ENCODE measurements at regions not wholly inside any gene's neighbourhood (a gene's known extent, or its start where the extent isn't known, plus 50 kb on each side); places are given as distances from the start of the nearest gene placed in this dataset.

GRCh38 chr7:85719981-85720953, 533.4 kb upstream of the SEMA3D start (continued):
- no peak for TF ChIP-seq RAD21 (IDR thresholded peaks at IDR 0.05)

- WGBS: 48% methylated on average over 2 of the region's 2 CpGs
- no peaks in the 10 kb centered on the region for H3K4me1 ChIP-seq (ENCODE audit: control insufficient read depth in 4 of 4, insufficient read depth in 4 of 4, low read length in 3 of 4)
- DNase-seq (ENCODE audit: low spot score): no peak
- no peak overlapping the region for H3K4me3 ChIP-seq (ENCODE audit: low read depth in 1 of 3, low read length in 3 of 3)
- no peaks in the 10 kb centered on the region for H3K9me3 ChIP-seq (ENCODE audit: control insufficient read depth in 4 of 4, low read length in 3 of 4)
- TF ChIP-seq YY1 (IDR thresholded peaks at IDR 0.05) (no peak), JUND (IDR thresholded peaks at IDR 0.05) (no peak), ATF3 (IDR thresholded peaks at IDR 0.05) (no peak), SP1 (IDR thresholded peaks at IDR 0.05) (no peak), FOXA1 (IDR thresholded peaks at IDR 0.05) (no peak), HNF4A (conservative IDR thresholded peaks at IDR 0.05) (no peak), NR2F2 (IDR thresholded peaks at IDR 0.05) (no peak), CTCF (IDR thresholded peaks at IDR 0.05; ENCODE audit: low read depth, low read length, missing input control) (no peak), HNF4G (IDR thresholded peaks at IDR 0.05) (no peak), RAD21 (IDR thresholded peaks at IDR 0.05) (no peak), FOXA2 (IDR thresholded peaks at IDR 0.05) (no peak), REST (IDR thresholded peaks at IDR 0.05) (no peak), EGR1 (IDR thresholded peaks at IDR 0.05; ENCODE audit: low read depth in 2 of 2) (no peak), MAX (IDR thresholded peaks at IDR 0.05) (no peak), RXRA (IDR thresholded peaks at IDR 0.05) (no peak)
- H3K27ac ChIP-seq (ENCODE audit: low read depth in 1 of 2, low read length in 2 of 2): no peak overlapping the region
- no peaks in the 10 kb centered on the region for H3K36me3 ChIP-seq (ENCODE audit: control insufficient read depth in 4 of 4, insufficient read depth in 3 of 4, low read depth in 1 of 4, low read length in 3 of 4)
- no peak overlapping the region for H3K9ac ChIP-seq (ENCODE audit: low read depth in 1 of 2, low read length in 2 of 2)
- no peaks in the 10 kb centered on the region for H3K27me3 ChIP-seq (ENCODE audit: control insufficient read depth in 4 of 4, insufficient read depth in 4 of 4, low read length in 3 of 4)
These were observed 529.5 kb upstream of the SEMA3D start for GRCh38 chr7:85716353-85716752.

GRCh38 chr7:85714951-85715350, 528.1 kb upstream of the SEMA3D start:
- Histone ChIP-seq H3K27me3 (ENCODE audit: control insufficient read depth in 4 of 4, insufficient read depth in 4 of 4, low read length in 3 of 4) (no peaks in the 10 kb centered on the region), H3K27ac (ENCODE audit: low read depth in 1 of 2, low read length in 2 of 2) (no peak overlapping the region), H3K36me3 (ENCODE audit: control insufficient read depth in 4 of 4, insufficient read depth in 3 of 4, low read depth in 1 of 4, low read length in 3 of 4) (no peaks in the 10 kb centered on the region), H3K9ac (ENCODE audit: low read depth in 1 of 2, low read length in 2 of 2) (no peak overlapping the region), H3K4me1 (ENCODE audit: control insufficient read depth in 4 of 4, insufficient read depth in 4 of 4, low read length in 3 of 4) (no peaks in the 10 kb centered on the region), H3K4me3 (ENCODE audit: low read depth in 1 of 3, low read length in 3 of 3) (no peak overlapping the region), H3K9me3 (ENCODE audit: control insufficient read depth in 4 of 4, low read length in 3 of 4) (no peaks in the 10 kb centered on the region)
- WGBS: 61% methylated on average over 2 of the region's 2 CpGs
- DNase-seq (ENCODE audit: low spot score): no peak
- no peak for TF ChIP-seq MAX (IDR thresholded peaks at IDR 0.05)
- no peak for TF ChIP-seq NR2F2 (IDR thresholded peaks at IDR 0.05)
- TF ChIP-seq YY1 (IDR thresholded peaks at IDR 0.05): no peak
- no peak for TF ChIP-seq ZBTB33 (IDR thresholded peaks at IDR 0.05)
- no peak for TF ChIP-seq HNF4A (conservative IDR thresholded peaks at IDR 0.05)
- TF ChIP-seq RAD21 (IDR thresholded peaks at IDR 0.05): no peak
- no peak for TF ChIP-seq TAF1 (conservative IDR thresholded peaks at IDR 0.05)
- no peak for TF ChIP-seq JUND (IDR thresholded peaks at IDR 0.05)
- TF ChIP-seq CTCF (IDR thresholded peaks at IDR 0.05; ENCODE audit: low read depth, low read length, missing input control): no peak
- no peak for TF ChIP-seq GABPA (IDR thresholded peaks at IDR 0.05 in 1 of 2, conservative IDR thresholded peaks at IDR 0.05 in 1 of 2)
- no peak for TF ChIP-seq EGR1 (IDR thresholded peaks at IDR 0.05; ENCODE audit: low read depth in 2 of 2)
- TF ChIP-seq HNF4G (IDR thresholded peaks at IDR 0.05): no peak

All from liver (tissue), 8 donors.